Islet precursor cell (in vitro differentiated cells): ENCODE measurements at regions not wholly inside any gene's neighbourhood (a gene's known extent, or its start where the extent isn't known, plus 50 kb on each side); places are given as distances from the start of the nearest gene placed in this dataset.
A peak's percentile ranks its signal among the peaks of the same experiment; 100 is the strongest.

ENCODE experiments used
- DNase-seq: peaks from one replicate; pipeline ENCODE4 v3.0.0-alpha.2; 2018

GRCh38 chr6:126608681-126609080, 268.8 kb downstream of the CENPW start:
- no peak for DNase-seq

GRCh38 chr6:126614642-126615504, 275.0 kb downstream of the CENPW start:
- peak; percentile 60 for DNase-seq

GRCh38 chr6:126616866-126617265, 277.0 kb downstream of the CENPW start:
- no peak for DNase-seq

GRCh38 chr6:126618639-126619343, 278.9 kb downstream of the CENPW start:
- DNase-seq, result no peak

GRCh38 chr6:126620719-126621118, 280.8 kb downstream of the CENPW start:
- DNase-seq, result no peak

GRCh38 chr6:126625019-126625418, 285.1 kb downstream of the CENPW start:
- peak; percentile 63 for DNase-seq

- DNase-seq, result no peak
These were observed 288.2 kb downstream of the CENPW start for GRCh38 chr6:126628125-126628524.

GRCh38 chr6:126631363-126631762, 291.4 kb downstream of the CENPW start:
- DNase-seq, result no peak

- no peak for DNase-seq
These were observed 292.4 kb downstream of the CENPW start for GRCh38 chr6:126632271-126632670.

- DNase-seq, result no peak
These were observed 293.5 kb downstream of the CENPW start for GRCh38 chr6:126633373-126633772.

- DNase-seq, result no peak
These were observed 300.4 kb downstream of the CENPW start for GRCh38 chr6:126640356-126640755.

- DNase-seq, result no peak
These were observed 301.0 kb downstream of the CENPW start for GRCh38 chr6:126640921-126641320.

GRCh38 chr6:126641641-126642040, 301.7 kb downstream of the CENPW start:
- DNase-seq, result no peak

GRCh38 chr6:126643352-126643751, 303.4 kb downstream of the CENPW start:
- DNase-seq, result no peak

GRCh38 chr6:126650931-126651330, 311.0 kb downstream of the CENPW start:
- DNase-seq, result no peak

- DNase-seq, result no peak
These were observed 317.8 kb downstream of the CENPW start for GRCh38 chr6:126657561-126658175.

- no peak for DNase-seq
These were observed 320.5 kb downstream of the CENPW start for GRCh38 chr6:126660376-126660775.

- no peak for DNase-seq
These were observed 321.7 kb downstream of the CENPW start for GRCh38 chr6:126661646-126662045.

- DNase-seq, result no peak
These were observed 323.1 kb downstream of the CENPW start for GRCh38 chr6:126662966-126663365.

GRCh38 chr6:126664271-126664670, 324.4 kb downstream of the CENPW start:
- DNase-seq, result no peak

GRCh38 chr6:126665551-126665950, 325.6 kb downstream of the CENPW start:
- no peak for DNase-seq

GRCh38 chr6:126667071-126667470, 327.2 kb downstream of the CENPW start:
- no peak for DNase-seq

GRCh38 chr6:126667728-126668127, 327.8 kb downstream of the CENPW start:
- no peak for DNase-seq

- DNase-seq, result no peak
These were observed 332.7 kb downstream of the CENPW start for GRCh38 chr6:126672649-126673048.
